Kidney tubule cell (primary cell): ENCODE measurements at regions not wholly inside any gene's neighbourhood (a gene's known extent, or its start where the extent isn't known, plus 50 kb on each side); places are given as distances from the start of the nearest gene placed in this dataset.
A peak's percentile ranks its signal among the peaks of the same experiment; 100 is the strongest.

ENCODE experiments used
- DNase-seq: peaks from one replicate; pipeline ENCODE4 v3.0.0-alpha.2; 2018; ENCODE audit warnings: low spot score

GRCh38 chr13:39858794-39859193, 203.3 kb downstream of the COG6 start:
- no peak for DNase-seq

DNA sequence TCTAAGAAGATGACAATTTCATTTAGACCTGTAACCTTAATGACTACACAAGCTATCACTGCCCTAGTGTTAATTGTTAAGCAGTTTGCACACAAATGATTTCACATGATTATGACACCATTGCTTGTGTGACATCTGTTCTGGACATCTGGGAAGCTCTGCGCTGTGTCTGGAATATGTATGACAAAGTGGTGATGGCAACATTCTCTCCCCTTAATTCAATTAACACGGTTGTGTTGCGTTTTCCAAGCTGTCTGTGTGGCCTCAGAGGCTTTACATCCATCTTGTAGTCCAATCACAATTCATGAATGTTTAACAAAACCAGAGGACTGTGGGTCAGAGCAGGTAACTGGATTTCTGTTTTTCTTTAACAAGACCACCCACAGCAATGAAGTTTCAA, 204.4 kb downstream of the COG6 start:
- no peak for DNase-seq

DNA sequence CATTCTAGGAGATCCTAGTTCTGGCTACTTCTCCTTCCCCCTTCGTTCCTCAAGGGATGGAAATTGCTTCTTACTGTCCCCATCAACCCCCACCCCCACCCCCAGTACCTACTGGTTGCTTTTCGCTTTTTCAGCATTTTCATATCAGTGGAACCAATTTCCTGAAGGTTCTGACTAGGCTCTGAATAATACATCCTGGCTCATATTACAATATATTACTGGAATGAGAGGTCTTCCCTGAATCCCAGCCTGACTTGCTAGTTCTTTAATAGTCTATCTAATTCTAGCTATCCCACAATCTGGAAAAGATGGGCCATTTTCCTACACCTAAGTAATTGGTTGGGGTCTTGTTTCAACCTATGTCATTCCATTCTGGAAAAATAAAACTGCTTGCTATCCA, 207.4 kb downstream of the COG6 start:
- DNase-seq, result no peak

DNA sequence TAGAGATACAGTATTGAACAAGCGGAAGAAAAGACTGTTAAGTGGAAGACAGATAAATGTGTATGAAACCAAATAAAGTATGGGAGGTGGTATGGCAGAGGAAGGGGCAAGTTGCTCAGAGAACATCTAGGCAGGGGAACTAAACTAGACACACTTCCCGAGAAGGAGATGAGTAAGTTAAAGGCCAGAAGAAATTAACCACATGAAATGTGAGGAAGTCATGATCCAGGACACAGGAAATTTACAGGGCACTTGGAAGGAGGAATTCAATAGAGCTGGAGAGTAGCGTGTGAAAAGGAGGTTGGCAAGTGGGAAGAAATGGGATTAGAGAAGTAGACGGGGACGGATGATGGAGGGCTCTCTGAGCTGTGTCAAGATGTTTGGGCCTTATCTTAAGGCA, 208.8 kb downstream of the COG6 start:
- DNase-seq, result no peak

DNA sequence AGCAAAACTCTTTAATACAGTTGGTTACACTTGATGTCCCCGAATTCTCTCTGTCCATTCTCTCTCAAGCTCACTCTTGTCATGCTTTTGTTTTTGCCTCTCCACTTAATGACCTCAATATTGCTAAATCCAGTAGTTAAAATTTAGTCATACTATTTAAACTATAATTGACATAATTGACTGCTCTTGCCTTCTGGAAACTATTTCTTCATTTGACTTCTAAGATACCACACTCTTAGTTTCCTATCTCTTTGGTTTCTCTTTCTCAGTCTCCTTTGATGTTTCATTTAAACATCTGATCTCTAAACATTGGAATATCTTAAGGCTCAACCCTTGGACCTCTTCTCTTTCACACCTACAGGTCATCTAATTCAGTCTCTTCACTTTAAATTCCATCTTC, 211.3 kb downstream of the COG6 start:
- DNase-seq, result no peak

- no peak for DNase-seq
Measured at GRCh38 chr13:39867807-39868206, 212.3 kb downstream of the COG6 start.

DNA sequence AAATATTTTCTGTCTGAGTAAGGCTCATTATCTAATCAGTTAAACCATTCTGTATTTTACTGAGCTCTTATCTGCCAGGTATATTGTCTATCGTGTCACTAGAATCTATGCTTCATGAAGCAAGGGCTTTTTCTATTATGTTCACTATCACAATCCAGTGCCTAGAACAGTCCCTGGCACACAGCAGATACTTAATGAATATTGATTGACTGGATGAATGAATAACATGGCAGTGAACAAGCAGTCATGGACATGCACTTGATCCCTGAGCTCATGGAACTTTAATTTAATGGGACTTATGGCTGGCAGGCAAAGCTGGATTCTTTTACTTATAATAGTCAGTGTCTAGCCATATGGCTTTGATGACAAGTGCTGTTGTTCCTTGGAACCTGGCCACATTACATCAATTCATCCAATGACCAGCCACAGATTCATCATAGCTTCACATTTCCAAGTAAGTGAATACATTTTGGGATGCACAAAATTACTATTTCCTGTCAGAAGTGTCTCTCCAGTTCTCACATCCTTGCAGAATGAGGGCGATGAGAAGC, 214.8 kb downstream of the COG6 start:
- no peak for DNase-seq

- DNase-seq, result no peak
Measured at GRCh38 chr13:39874331-39875053, 219.0 kb downstream of the COG6 start.

- DNase-seq, result no peak
Measured at GRCh38 chr13:39875111-39875987, 219.9 kb downstream of the COG6 start.

DNA sequence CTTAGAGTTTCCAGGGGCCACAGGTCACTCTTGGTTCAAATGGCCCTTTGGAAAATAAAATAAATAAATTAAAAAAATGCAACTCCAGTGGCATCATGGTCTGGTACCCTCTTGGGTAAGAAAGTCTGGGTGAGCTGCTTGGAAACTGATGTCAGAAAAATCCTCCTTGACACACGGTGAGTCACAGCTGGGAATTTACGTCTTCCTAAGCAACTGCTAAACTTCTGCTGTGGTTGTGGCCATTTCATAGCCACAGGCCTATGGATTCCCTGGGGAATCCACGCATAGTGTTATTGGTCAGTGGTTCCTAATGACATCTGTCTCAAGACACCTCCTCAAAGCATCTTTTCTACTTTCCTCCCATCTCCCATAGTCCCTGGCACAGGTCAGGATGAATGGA, 220.8 kb downstream of the COG6 start:
- peak; percentile 82 for DNase-seq

DNA sequence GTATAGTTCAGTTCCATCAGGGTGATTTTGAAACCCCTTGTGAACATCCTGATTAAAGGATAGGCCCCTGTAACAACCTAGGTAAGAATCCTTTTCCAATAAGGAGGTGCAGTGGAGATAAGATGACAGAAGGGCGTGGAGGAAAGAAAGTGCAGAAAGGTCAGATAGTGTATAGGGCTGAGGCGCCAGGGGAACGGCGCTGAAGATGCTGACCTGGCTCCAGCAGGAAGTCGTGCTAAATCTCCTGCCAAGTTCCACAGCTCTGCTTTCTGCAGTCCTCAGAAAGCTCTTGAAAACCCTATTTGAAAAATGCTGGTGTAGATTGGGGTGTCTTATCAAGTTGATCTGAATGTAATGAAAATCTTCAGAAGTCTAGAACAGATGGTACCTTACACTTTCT, 221.7 kb downstream of the COG6 start:
- no peak for DNase-seq

DNA sequence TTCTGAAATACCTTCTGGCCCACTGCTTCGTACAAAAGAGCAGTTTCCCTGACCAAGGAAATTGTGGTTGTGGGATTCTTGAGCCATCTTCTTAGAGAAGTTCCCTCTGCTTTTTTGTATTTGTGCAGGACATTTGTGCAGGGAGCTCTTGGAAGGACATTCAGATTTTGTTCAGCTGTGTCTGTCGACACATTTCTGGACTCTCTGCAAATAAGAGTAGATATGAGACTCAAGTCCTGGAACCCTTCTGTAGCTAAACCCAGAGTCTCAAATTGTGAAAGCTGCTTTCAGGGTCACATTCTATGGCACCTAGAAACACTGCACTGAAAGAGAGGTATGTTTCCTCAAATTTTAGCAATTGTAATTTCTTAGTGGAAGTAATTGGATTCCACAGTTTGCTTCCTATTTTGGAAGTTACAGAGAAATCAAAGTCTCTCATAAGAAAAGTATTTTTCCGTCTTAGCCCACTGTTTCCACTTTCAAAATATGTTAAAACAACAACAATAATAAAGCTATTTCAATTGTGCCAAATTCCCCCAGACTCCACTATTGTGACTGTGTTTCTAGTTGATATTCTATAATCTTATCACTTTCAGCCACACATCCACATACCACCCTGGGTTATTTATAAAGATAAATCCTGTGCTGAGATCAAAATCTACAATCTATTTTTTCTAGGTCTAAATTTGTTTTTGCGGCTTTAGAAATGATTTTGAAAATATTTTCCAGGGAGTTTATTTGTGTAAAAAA, 224.0 kb downstream of the COG6 start:
- no peak for DNase-seq

DNA sequence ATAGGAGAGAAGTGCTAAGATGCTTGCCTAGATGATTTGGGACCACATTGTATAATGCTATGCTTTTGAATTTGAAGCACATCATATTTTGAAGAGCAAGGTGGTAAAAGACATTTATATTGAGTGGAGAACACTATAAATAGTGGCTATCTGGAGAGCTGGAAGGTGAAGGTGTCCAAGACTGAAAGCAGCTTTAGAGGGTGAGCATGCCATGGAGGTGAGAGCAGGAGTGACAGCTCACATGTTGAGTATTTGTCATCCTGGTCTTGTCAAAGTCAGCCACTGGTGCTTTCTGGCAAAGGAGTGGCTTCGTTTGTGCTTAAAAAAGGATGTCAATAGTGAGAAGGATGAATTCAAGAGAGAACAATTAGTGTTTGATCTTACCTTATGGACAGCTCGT, 225.9 kb downstream of the COG6 start:
- DNase-seq, result no peak

- DNase-seq, result no peak
Measured at GRCh38 chr13:39881887-39882286, 226.4 kb downstream of the COG6 start.

DNA sequence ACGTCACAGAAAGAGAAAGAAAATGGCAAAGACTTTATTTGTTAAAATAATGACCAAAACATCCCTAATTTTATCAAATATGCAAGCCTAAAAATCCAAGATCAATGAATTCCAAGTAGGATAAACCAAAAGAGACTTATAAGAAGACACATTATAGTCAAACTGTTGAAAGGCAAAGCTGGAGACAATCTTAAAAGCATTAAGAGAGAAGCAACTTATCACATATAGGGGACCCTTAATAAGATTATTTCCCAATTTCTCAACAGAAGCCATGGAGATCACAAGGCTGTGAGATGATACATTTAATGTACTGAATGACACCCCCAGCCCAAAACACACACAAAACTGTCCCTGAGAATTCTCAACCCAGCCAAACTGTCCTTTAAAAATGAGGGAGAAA, 228.7 kb downstream of the COG6 start:
- no peak for DNase-seq

- DNase-seq, result no peak
Measured at GRCh38 chr13:39886336-39886735, 230.9 kb downstream of the COG6 start.

DNA sequence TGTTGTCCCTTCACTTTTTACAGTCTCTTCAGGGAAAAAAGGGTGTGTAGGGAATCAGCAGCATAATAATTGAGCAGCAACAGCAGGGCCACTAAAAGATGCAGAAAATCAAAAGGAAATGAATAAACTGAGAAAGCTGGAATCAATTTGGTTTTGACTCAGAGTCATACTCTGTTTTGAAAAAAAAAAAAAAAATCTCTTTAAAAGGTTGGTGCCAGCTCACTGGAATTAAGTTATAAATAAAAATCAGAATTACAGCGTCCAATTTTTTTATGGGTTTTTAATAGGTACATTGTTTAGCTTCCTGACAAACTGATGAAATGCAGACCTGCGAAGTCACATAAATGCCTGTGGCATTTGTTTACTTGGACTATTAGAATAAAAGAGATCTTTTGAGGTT, 231.9 kb downstream of the COG6 start:
- no peak for DNase-seq

DNA sequence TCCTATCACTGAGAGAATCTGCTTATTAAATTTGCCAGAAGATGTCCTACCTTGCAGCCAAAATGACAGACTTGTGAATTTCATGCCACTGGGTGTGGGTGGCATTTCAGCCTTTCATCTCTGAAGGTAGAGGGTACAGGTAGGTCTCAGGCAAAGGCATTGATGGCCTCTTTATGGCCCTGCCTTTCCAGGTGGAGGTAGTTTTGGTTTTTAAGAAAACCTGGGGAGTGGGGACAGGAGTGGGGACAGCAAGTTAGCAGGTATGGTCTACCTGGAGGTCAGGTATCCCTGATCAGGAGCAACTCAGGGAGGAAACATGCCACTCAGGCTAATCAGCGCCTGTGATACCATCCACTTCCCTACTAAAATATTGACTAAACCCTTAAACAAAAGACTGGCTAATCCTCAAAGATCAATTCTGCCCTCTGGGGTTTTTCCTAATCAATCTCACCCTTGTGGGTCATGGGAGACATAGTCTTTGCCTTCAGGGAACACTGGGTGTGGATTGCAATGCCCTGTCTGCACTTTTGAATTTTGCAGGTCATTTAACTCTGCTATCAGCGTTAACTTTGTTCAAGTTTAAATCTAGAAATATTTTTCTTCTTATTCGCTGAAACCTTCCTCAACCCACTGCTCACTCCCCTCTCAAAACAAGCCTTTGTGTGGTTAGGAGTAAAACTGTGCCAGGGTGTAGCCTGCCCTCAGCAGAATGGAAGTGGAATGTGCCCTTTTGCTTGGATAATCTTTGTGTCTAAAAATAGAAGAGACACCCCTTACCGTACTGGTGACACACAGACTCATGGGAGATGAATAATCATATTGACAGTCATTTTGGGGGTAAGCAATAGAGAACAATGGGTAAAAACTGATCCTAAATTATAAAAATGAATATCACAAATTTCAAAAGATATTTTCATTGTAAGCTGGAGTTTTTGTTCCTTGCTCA, 233.7 kb downstream of the COG6 start:
- DNase-seq, result peak; percentile 29

DNA sequence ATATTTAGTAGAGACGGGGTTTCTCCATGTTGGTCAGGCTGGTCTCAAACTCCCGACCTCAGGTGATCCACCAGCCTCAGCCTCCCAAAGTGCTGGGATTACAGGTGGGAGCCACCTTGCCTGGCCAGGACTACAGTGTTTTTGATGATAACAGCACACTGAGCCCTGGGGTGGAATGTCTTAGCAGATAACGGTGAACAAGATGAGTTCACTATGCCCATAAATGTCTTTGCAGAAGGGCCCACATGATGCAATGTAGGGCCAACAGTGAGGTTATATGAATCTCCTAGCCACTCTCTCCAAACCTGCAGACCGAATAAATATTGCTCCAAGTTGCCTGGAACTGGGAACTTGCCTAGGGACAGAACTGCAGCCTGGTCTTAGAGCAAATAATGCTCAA, 235.1 kb downstream of the COG6 start:
- no peak for DNase-seq

DNA sequence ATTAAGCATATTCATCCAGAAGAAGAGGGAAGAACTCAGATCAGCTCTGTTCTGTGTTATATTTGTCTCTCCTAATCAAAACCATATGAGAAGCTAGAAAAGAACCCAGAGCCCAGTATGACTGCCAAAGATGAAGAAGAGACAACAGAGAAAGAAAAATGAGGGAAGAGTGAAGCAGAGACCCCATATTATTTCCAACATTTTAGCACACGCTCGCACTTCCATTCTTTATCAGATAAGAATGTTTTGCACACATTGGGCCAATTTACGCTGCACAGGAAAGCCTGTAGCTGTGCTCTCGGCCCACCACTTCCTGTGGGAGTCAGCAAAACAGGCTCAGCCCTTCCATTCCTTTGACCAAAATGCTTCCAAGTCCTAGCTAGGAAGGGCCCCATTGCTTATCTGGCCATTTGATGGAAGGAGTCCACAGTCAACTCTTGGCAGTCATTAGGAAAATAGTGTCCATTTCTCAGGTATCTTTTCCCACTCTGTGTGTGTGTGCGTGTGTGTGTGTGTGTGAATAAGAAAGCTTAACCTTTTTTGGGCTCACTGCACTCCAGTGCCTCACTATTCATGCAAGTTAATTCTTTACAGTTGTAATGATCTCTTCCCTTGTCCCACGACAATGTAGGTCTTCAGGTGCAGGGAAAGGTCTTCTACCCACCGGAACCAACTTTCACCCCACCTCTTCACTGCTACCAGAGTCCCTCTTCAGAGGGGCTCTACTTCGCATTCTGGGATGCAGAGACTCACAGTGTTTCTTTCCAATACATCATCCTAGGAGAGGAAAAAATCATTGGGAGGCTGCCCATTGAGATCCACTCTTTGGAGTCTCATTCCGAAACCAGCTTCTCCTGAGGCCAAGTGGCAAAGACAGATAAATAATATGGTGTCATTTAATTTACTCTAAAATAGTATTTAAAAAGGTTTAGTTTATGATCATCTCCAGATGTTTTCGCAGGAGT, 237.5 kb downstream of the COG6 start:
- no peak for DNase-seq
